Erythroblast (primary cell): ENCODE measurements at regions not wholly inside any gene's neighbourhood (a gene's known extent, or its start where the extent isn't known, plus 50 kb on each side); places are given as distances from the start of the nearest gene placed in this dataset.

Experiments used
- GATA1 ChIP-seq: IDR thresholded peaks from 2 replicates; pipeline ENCODE4 v1.6.1; 2011; ENCODE audit warnings: low read depth, mild to moderate bottlenecking, control low read depth, low read length, moderate library complexity
- POLR2A ChIP-seq: IDR thresholded peaks from 2 replicates; pipeline ENCODE4 v1.6.1; 2011; ENCODE audit warnings: mild to moderate bottlenecking, low read length

DNA sequence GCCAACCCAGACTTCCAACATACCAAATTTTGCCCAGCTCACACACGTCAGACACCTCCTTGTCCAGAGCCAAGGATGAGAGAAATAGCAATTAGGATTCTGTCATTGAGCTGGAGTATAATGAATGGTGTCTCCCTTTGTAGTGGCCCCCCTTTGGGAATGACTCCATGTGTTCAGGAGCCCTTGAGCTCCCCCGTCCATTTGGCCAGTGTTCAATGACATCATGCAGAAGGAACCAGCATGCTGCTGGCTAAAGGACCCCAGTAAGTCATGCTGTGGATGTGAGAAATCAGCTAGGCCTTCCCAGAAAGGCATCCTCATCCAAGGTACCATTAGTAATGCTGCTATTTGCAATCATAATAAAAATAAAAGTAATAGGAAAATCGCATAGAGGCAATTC is 158.8 kb upstream of the SRRM4 start:
- TF ChIP-seq POLR2A (no peak), GATA1 (no peak)
